ENCODE measurements at regions not wholly inside any gene's neighbourhood (a gene's known extent, or its start where the extent isn't known, plus 50 kb on each side); places are given as distances from the start of the nearest gene placed in this dataset.
"Not testable (repeated sequence)": the region's sequence is repeated elsewhere in the genome, so short reads cannot be mapped to it uniquely, and the experiment has no call there.

- not testable (repeated sequence) for DNase-seq (ENCODE audit: low read depth)
Observed at GRCh38 chr12:9336375-9337011, 128.3 kb upstream of the PZP start.

- no peak for DNase-seq (ENCODE audit: low read depth)
Observed at GRCh38 chr12:9335867-9336266, 127.7 kb upstream of the PZP start.

GRCh38 chr12:9334964-9335363 is 126.8 kb upstream of the PZP start:
- DNase-seq (ENCODE audit: low read depth) = no peak

- no peak for DNase-seq (ENCODE audit: low read depth)
Observed at GRCh38 chr12:9334041-9334692, 126.0 kb upstream of the PZP start.

- peak; percentile 23 for DNase-seq (ENCODE audit: low read depth)
Observed at GRCh38 chr12:9333161-9333560, 125.0 kb upstream of the PZP start.

- DNase-seq (ENCODE audit: low read depth) = no peak
Observed at GRCh38 chr12:9332564-9332963, 124.4 kb upstream of the PZP start.

GRCh38 chr12:9331218-9331626 is 123.0 kb upstream of the PZP start:
- peak; percentile 31 for DNase-seq (ENCODE audit: low read depth)

- no peak for DNase-seq (ENCODE audit: low read depth)
Observed at GRCh38 chr12:9329019-9329418, 120.8 kb upstream of the PZP start.

- DNase-seq (ENCODE audit: low read depth) = no peak
Observed at GRCh38 chr12:9328065-9328464, 119.9 kb upstream of the PZP start.

- DNase-seq (ENCODE audit: low read depth) = no peak
Observed at GRCh38 chr12:9327320-9327719, 119.1 kb upstream of the PZP start.

GRCh38 chr12:9326849-9327248 is 118.7 kb upstream of the PZP start:
- not testable (repeated sequence) for DNase-seq (ENCODE audit: low read depth)

GRCh38 chr12:9326085-9326484 is 117.9 kb upstream of the PZP start:
- DNase-seq (ENCODE audit: low read depth) = peak; percentile 11

GRCh38 chr12:9325471-9325870 is 117.3 kb upstream of the PZP start:
- DNase-seq (ENCODE audit: low read depth) = no peak

- DNase-seq (ENCODE audit: low read depth) = no peak
Observed at GRCh38 chr12:9324782-9325181, 116.6 kb upstream of the PZP start.

- no peak for DNase-seq (ENCODE audit: low read depth)
Observed at GRCh38 chr12:9323144-9323681, 115.0 kb upstream of the PZP start.

GRCh38 chr12:9319842-9320173 is 111.6 kb upstream of the PZP start:
- no peak for DNase-seq (ENCODE audit: low read depth)

- no peak for DNase-seq (ENCODE audit: low read depth)
Observed at GRCh38 chr12:9319044-9319841, 111.0 kb upstream of the PZP start.

GRCh38 chr12:9313479-9313878 is 105.3 kb upstream of the PZP start:
- not testable (repeated sequence) for DNase-seq (ENCODE audit: low read depth)

GRCh38 chr12:9312406-9313392 is 104.5 kb upstream of the PZP start:
- not testable (repeated sequence) for DNase-seq (ENCODE audit: low read depth)

GRCh38 chr12:9311454-9311853 is 103.3 kb upstream of the PZP start:
- DNase-seq (ENCODE audit: low read depth) = not testable (repeated sequence)

GRCh38 chr12:9310645-9311044 is 102.5 kb upstream of the PZP start:
- DNase-seq (ENCODE audit: low read depth) = not testable (repeated sequence)

GRCh38 chr12:9309749-9310148 is 101.6 kb upstream of the PZP start:
- not testable (repeated sequence) for DNase-seq (ENCODE audit: low read depth)

Measured in amniotic epithelial cell (primary cell).